Motor neuron (in vitro differentiated cells): ENCODE measurements at regions not wholly inside any gene's neighbourhood (a gene's known extent, or its start where the extent isn't known, plus 50 kb on each side); places are given as distances from the start of the nearest gene placed in this dataset.
A peak's percentile ranks its signal among the peaks of the same experiment; 100 is the strongest.

Experiments used
- ATAC-seq, 8 experiments: fragments of 200-7000 bp; cut with Tn5 transposase; replicated peaks in 6 of 8; 2 replicates each; pipeline ENCODE4 v1.8.0; 2021; ENCODE audit warnings: mild to moderate bottlenecking in 8 of 8, moderate library complexity in 8 of 8
- H3K27ac ChIP-seq, 2 donors: fragments of 250-450 bp; sonication (Bioruptor Pico); 2 replicates each; pipeline ENCODE4 v1.9.0; 2021; ENCODE audit warnings: antibody characterized with exemption in 2 of 2, mild to moderate bottlenecking in 2 of 2, moderate library complexity in 1 of 2
- H3K4me1 ChIP-seq, 2 donors: fragments of 250-450 bp; sonication (Bioruptor Pico); replicated peaks in 1 of 2; 2 replicates each; pipeline ENCODE4 v1.6.1; 2021; ENCODE audit warnings: antibody characterized with exemption in 2 of 2, mild to moderate bottlenecking in 2 of 2, moderate library complexity in 1 of 2
- H3K4me3 ChIP-seq, 5 donors: fragments of 250-450 bp; sonication (Bioruptor Pico); 2 replicates each; pipeline ENCODE4 v1.9.0; 2021; ENCODE audit warnings: antibody characterized with exemption in 5 of 5, mild to moderate bottlenecking in 5 of 5, moderate library complexity in 4 of 5
- WGBS, 10 experiments: fragments of 450-650 bp; shearing (Covaris generic); methylation state at CpG; one replicate each; pipeline ENCODE4 v1.0.0; 2022; 5-methylcytosine and 5-hydroxymethylcytosine counted together
- in situ Hi-C, 9 experiments: fragments of 400-800 bp; cut with MboI; loops; one replicate each; pipeline ENCODE4 v1.15.0; 2021; ENCODE audit warnings: low sequenced_read_pairs in 9 of 9, low pct_unique_long_range_greater_than_20kb in 2 of 9; ENCODE audit not compliant: unreplicated experiment in 9 of 9

DNA sequence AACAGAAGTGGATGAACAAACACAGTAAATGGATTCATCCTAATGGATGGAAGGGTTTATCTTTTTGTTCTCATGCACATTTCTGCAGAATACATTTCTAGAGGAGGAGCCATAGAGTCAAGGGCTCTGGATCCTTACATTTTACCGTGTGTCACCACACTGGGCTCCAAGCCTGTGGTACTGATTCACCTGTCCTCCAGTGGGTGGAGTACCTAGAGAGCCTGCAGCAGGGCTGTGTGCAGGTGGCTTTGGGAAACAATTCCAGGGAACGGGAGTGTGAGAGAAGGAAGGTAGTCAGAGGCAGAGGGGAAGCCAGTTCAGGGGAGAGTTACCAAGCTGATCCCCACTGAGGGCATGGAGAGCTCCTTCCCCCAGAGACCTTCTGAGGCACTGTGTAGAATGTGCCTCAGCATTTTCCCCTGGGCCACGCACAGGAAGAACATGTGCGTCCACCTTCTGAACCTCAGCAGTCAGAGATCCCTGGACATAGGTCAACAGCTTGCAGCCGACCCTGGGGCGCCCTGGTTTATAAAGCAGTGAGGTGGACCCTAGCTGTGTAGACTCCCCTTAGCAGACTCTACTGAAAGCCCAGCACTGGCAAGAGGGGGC, 85.3 kb upstream of the SLC22A23 start:
- in situ Hi-C loops, result no loop called here
- ATAC-seq, result no peak

DNA sequence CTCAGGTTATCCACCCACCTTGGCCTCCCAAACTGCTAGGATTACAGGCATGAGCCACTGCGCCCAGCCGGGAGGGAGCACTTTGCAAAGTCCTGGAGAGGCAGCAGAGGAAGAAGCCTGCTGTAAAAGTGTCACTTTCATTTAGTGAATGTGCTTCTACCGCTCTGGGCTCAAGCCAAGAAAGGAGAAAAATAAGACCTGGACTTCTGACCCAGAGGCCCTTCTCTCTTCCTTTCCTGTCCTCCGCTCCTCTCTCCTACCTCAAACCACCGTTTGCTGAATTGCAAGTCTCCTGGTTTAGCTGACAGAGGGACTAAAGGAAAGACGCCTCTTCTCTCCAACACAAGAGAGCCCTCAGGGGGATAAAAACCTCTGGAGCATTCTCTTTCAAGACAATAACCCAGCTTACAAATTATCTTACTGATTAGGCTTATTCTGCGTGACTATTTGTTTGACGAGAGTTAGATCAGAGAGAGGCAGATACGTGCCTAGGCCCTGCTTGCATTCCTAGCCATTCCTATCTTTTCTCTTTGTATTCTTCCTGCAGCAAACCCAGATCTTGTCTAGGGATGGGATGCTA, 84.2 kb upstream of the SLC22A23 start:
- peak in 1 of 8 experiments; percentile 68 for ATAC-seq
- Histone ChIP-seq H3K27ac (no peak overlapping the region), H3K4me1 (peaks cover 3 to 7% of the 10 kb centered on the region in 2 donors), H3K4me3 (no peak overlapping the region)
- 25 to 93% (median 60%) methylated on average over 2 to 7 of the region's 9 CpGs; no CpG with 5 or more reads in 1 of the 10 experiments for WGBS, 10 experiments
- in situ Hi-C loops, result no loop called here

More for the DNA sequence above, 85.3 kb upstream of the SLC22A23 start:
- H3K4me1 ChIP-seq, result peaks cover 0 to 7% of the 10 kb centered on the region in 2 donors
- 40 to 100% (median 91%) methylated on average over 1 to 4 of the region's 6 CpGs; no CpG with 5 or more reads in 4 of the 10 experiments for WGBS, 10 experiments
- no peak overlapping the region for H3K4me3 ChIP-seq
- H3K27ac ChIP-seq, result no peak overlapping the region

DNA sequence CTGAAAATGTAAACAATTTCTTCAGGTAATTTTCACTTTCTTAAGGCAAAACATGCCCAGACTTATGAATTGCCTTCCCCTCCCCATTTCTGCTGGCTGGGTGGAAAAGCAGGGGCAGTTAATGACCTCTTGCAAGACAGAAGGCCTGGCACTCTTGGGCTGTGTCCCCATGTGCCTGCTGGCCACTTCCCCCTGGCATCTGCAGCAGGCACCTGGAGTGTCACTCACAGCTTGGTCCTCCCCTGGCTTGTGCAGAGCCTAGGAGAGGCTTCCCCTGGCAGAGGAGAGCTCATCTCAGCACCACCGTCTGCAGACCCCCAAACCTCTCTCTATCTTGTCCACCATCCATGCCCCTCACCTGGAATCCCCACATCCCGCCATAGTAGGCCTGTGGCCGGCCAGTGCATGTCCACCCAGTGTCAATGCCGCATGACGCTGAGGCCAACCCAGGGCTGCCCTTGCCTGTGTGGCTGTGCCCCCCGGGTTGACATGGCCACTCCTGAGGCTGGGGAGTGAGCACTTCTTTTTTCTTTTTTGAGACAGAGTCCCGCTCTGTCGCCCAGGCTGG, 83.5 kb upstream of the SLC22A23 start:
- Histone ChIP-seq H3K27ac (no peak overlapping the region), H3K4me3 (no peak overlapping the region), H3K4me1 (peaks cover 7 to 10% of the 10 kb centered on the region in 2 donors)
- no peak for ATAC-seq
- in situ Hi-C loops, result no loop called here
- WGBS, 10 experiments, result 80 to 100% (median 93%) methylated on average over 1 to 3 of the region's 8 CpGs; no CpG with 5 or more reads in 6 of the 10 experiments

DNA sequence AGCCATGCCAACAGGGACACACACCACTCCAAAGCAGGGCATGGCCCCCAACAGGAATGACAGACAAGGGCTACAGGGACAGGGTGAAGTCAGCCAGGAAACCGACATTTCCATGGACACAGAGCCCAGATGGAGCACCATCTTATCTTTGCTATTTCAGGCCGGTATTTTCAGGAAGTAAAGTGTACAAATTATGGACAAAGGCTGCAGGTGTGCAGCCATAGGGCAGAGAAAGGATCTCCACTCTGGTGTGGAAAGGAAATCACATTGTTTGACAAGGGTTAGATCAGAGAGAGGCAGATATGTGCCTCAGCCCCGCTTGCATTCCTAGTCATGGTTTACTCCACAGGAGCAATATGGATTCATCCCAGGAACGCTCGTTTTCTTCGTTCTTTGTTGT, 81.7 kb upstream of the SLC22A23 start:
- H3K27ac ChIP-seq, result no peak overlapping the region
- H3K4me1 ChIP-seq, result peaks cover 12 to 21% of the 10 kb centered on the region in 2 donors
- no peak overlapping the region for H3K4me3 ChIP-seq
- no peak for ATAC-seq
- in situ Hi-C loops, result no loop called here
- WGBS, 10 experiments, result 72 to 90% (median 83%) methylated on average over 1 to 6 of the region's 6 CpGs; no CpG with 5 or more reads in 2 of the 10 experiments

DNA sequence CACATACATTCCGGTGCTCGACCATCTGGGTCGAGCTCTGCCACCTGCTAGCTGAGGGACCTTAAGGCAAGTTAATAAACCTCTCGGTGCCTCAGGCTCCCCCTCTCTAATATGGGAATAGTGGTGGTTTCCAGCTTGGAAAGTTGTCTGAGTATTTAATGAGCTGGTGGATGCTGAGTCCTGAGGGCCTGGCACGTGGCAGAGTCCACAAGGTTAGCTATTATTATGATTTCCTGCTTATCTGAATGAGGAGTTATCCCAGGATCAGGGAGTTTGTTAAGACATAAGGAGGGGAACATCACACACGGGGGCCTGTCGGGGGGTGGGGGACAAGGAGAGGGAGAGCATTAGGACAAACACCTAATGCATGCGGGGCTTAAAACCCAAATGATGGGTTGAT, 80.1 kb upstream of the SLC22A23 start:
- H3K4me3 ChIP-seq, result no peak overlapping the region
- WGBS, 10 experiments, result 60 to 100% (median 87%) methylated on average over 1 to 4 of the region's 8 CpGs; no CpG with 5 or more reads in 2 of the 10 experiments
- no peak for ATAC-seq
- H3K27ac ChIP-seq, result no peak overlapping the region
- in situ Hi-C loops, result no loop called here
- H3K4me1 ChIP-seq, result peaks cover 12 to 21% of the 10 kb centered on the region in 2 donors

DNA sequence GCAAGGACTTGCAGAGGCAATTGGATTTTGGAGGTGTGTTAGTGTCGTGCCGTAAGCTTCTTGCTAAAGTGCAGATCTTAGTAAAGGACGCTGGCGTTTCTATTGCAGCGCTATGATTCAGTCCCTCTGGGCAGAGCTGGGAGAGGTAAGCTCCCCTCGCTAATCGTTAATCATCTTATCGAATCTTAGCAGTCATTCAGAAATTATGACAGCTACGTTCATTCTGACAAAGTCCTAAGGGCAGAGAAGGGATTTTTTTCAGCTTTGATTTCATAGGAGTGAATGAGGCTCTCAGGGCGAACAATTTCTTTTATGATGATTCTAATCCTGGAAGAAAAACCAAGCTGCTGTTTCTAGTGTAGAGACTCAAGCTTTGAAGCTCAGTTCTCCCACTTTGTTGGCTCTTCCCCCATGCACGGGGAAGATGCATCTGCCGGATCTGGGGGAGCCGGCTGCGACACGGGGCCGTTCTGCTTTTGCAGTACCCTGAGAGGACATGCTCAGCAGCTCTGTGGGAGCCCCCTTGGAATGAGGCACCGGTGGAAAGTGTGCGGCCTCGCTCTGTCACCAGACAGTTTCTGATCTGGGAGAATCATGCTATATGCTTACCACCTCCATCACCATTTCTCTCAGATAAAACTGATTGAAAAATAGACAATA, 79.1 kb upstream of the SLC22A23 start:
- in situ Hi-C loops, result no loop called here
- 33 to 94% (median 86%) methylated on average over 1 to 16 of the region's 19 CpGs for whole genome bisulfite sequencing, 10 experiments
- no peak overlapping the region for H3K4me3 ChIP-seq
- peak in 5 of 8 experiments; percentile 18 to 65 (median 52) for ATAC-seq
- peaks cover 12 to 21% of the 10 kb centered on the region in 2 donors for H3K4me1 ChIP-seq
- no peak overlapping the region for H3K27ac ChIP-seq

DNA sequence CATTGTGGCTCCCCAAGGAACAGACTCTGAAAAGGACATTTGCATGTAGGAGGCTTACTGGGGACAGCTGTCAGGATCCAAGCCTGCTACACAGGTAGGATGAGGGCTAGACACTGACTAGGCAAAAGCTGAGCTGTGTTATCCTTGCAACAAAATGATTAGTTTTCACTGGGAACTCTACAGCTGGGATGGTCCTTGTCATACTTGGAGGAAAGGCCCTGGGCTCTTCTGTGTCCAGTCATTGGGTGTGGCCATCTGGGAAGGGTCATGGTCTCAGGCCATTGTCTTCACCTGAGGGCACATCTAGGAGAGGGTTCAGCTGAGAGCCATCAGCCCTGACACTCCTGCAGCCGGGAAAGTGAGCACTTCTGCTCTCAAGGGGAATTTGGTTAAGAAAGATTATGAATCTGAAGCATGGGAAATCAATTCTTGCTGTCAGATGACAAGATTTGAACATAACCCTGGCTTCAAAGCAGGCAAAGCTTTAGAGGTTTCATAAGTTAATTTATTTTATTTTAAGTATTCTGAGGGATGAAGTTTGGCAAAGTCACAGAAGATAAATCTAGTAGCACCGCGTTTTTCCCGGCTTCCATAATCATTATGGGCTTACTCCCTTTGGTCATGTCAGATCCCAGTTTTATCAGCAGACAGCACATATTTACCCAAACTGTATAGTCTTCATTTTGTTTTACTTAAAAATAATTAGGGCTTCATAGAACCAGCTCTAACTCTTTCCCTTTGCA, 78.4 kb upstream of the SLC22A23 start:
- Histone ChIP-seq H3K4me1 (peaks cover 12 to 21% of the 10 kb centered on the region in 2 donors), H3K27ac (peak overlapping the region in 1 of 2 donors; percentile 37), H3K4me3 (no peak overlapping the region)
- WGBS, 10 experiments, result 75 to 100% (median 94%) methylated on average over 2 to 4 of the region's 4 CpGs; no CpG with 5 or more reads in 4 of the 10 experiments
- peak in 5 of 8 experiments; percentile 23 to 70 (median 41) for ATAC-seq
- in situ Hi-C loops, result no loop called here

DNA sequence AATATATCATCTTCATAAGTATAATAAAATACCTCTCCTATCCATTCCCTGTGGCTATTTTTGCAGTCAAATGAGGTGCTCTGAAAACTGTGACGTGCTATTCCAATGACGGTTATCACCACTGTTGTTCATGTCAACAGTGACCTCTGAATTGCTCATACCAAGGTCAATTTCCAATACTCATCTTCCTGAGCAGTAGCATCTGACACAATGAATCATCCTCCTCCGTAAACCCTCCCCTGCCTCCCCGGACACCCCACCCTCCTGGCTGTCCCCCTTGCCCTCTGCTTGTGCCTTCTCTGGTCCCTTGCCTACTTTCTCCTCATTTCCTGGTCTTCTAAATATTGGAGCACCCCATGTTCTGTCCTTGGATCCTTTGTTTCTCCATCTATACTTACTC, 77.7 kb upstream of the SLC22A23 start:
- peak overlapping the region in 1 of 2 donors; percentile 37 for H3K27ac ChIP-seq
- peak in 7 of 8 experiments; percentile 63 to 87 (median 81) for ATAC-seq
- no peak overlapping the region for H3K4me3 ChIP-seq
- peaks cover 12 to 21% of the 10 kb centered on the region in 2 donors for H3K4me1 ChIP-seq
- 0 to 56% (median 40%) methylated on average over 1 to 2 of the region's 4 CpGs; no CpG with 5 or more reads in 7 of the 10 experiments for WGBS, 10 experiments
- in situ Hi-C loops, result no loop called here

DNA sequence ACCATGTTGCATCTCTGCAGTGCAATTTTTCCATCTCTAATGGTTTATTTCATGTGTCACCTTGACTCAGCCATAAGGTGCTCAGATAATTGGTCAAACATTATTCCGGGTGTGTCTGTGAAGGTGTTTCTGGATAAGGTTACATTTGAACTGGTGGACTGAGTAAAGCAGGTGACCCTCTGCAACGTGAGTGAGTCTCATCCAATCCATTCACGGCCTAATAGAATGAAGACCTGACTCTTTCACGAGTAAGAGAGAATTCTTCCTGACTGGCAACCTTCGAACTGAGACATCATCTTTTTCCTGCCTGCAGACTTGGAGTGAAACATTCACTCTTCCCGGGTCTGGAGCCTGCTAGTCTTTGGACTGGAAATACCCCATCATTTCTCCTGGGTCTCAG, 77.1 kb upstream of the SLC22A23 start:
- ATAC-seq, result no peak
- Histone ChIP-seq H3K4me3 (no peak overlapping the region), H3K4me1 (peaks cover 12 to 21% of the 10 kb centered on the region in 2 donors), H3K27ac (no peak overlapping the region)
- WGBS, 10 experiments, result 20 to 100% (median 82%) methylated on average over 1 to 5 of the region's 6 CpGs; no CpG with 5 or more reads in 3 of the 10 experiments
- in situ Hi-C loops, result no loop called here

DNA sequence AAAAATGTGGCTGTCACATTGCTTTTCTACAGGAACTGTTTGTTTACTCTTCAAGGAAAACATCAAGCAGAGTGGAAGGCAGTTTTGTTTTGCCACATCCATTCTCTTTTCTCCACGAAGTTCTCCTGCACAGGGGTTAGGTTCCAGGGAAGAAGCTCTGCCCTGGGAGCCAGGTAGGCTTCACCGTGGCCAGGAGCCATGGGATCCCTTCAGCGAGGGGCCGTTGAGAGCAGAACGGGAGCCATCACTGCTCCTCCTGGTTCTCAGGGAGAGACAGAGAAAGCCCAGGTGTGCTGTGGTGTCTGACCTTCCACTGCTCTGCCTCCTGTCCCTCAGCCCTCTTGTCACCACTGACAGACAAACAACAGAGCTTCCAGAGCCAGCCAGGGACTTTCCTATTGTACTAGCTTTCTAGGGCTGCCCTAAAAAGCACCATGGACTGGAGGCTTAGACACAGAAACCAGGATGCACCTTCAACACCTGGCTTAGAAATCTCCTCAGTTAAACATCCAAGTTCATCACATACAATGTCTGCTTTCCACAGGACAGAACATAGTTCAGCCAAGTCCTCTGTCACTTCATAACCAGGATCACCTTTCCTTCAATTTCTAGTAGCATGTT, 75.6 kb upstream of the SLC22A23 start:
- no peak overlapping the region for H3K4me3 ChIP-seq
- 20 to 85% (median 78%) methylated on average over 1 to 5 of the region's 5 CpGs; no CpG with 5 or more reads in 6 of the 10 experiments for WGBS, 10 experiments
- in situ Hi-C loops, result no loop called here
- H3K27ac ChIP-seq, result no peak overlapping the region
- no peak for ATAC-seq
- H3K4me1 ChIP-seq, result peaks cover 5 to 21% of the 10 kb centered on the region in 2 donors

DNA sequence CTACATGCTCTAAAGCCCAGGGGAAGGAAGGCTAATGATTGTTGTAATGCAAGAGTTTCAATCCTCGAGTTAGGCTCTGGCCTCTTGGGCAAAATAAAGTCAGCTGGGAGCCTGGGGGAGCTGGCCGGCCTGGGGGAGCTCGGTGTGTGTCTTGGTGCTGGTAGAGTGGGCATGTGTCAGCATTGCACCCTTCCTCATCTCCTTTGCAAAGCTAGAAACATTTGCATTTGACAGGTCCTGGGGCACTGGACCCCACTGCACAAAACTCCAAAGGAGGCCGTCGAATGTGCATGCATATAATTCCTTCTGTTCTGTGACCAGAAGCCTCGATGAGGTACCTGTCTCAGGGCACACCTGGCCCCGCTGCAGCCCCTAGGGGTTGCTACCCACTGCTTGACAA, 74.6 kb upstream of the SLC22A23 start:
- Histone ChIP-seq H3K27ac (no peak overlapping the region), H3K4me1 (peaks cover 5 to 21% of the 10 kb centered on the region in 2 donors), H3K4me3 (no peak overlapping the region)
- in situ Hi-C loops, result no loop called here
- 50 to 92% (median 73%) methylated on average over 1 to 5 of the region's 7 CpGs; no CpG with 5 or more reads in 1 of the 10 experiments for WGBS, 10 experiments
- ATAC-seq, result no peak

DNA sequence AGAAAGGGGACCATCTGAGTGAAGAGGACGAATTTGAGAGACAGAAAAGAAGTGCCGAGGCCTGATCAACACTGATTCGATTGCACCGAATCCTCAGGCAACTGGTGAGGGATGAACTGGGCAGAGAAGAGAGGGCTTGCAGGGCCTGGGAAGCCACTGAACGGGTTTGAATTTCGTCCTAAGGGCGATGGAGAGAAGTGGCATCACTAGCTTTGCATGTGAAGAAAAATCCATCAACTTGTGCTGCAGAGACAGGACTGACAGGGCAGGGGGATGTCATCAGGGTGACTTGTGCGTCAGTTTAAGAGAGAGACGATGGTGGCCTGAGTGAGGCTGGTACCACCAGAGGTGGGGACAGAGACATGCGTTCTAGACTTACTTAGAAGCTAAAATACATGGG, 73.7 kb upstream of the SLC22A23 start:
- WGBS, 10 experiments, result 60 to 100% (median 88%) methylated on average over 1 to 10 of the region's 10 CpGs; no CpG with 5 or more reads in 1 of the 10 experiments

More for the DNA sequence above, 73.7 kb upstream of the SLC22A23 start:
- no peak overlapping the region for H3K27ac ChIP-seq
- no peak overlapping the region for H3K4me3 ChIP-seq
- in situ Hi-C loops, result no loop called here
- no peak for ATAC-seq
- H3K4me1 ChIP-seq, result peaks cover 5 to 13% of the 10 kb centered on the region in 2 donors
